ENCODE measurements at regions not wholly inside any gene's neighbourhood (a gene's known extent, or its start where the extent isn't known, plus 50 kb on each side); places are given as distances from the start of the nearest gene placed in this dataset.

- H3K27me3 ChIP-seq (ENCODE audit: insufficient read depth, low read length), result no peaks in the 10 kb centered on the region
- H3K4me2 ChIP-seq (ENCODE audit: low read length), result no peak overlapping the region
- no peak overlapping the region for H3K27ac ChIP-seq (ENCODE audit: low read depth, low read length, poor library complexity, severe bottlenecking)
- H3K4me3 ChIP-seq (ENCODE audit: low read depth, low read length, poor library complexity, severe bottlenecking), result no peak overlapping the region
- no peaks in the 10 kb centered on the region for H3K9me3 ChIP-seq (ENCODE audit: low read length)
- H3F3A ChIP-seq (ENCODE audit: insufficient read depth, low read length), result no peaks in the 10 kb centered on the region
- H3K4me1 ChIP-seq (ENCODE audit: insufficient read depth, low read length, severe bottlenecking), result no peaks in the 10 kb centered on the region
- TF ChIP-seq CTCF (IDR thresholded peaks at IDR 0.05; ENCODE audit: low read length) (peak; percentile 14; the same call in 1 of the 2 replicates), EZH2 (IDR thresholded peaks at IDR 0.05; ENCODE audit: borderline replicate concordance, low read length) (no peak)
- H3K79me2 ChIP-seq (ENCODE audit: insufficient read depth, low read length), result no peaks in the 10 kb centered on the region
- H3K36me3 ChIP-seq (ENCODE audit: insufficient read depth, low read length), result no peaks in the 10 kb centered on the region
- H3K9ac ChIP-seq (ENCODE audit: low read length), result no peak overlapping the region
- H4K20me1 ChIP-seq (ENCODE audit: insufficient read depth, low read length), result no peaks in the 10 kb centered on the region
- no peaks in the 10 kb centered on the region for H3K9me2 ChIP-seq (ENCODE audit: low read depth, low read length)
- no peak overlapping the region for H2AFZ ChIP-seq (ENCODE audit: low read length)
These were observed 321.6 kb upstream of the TENM4 start for GRCh38 chr11:79762279-79762921.

GRCh38 chr11:79758325-79758724 is 317.5 kb upstream of the TENM4 start:
- Histone ChIP-seq H3K27ac (ENCODE audit: low read depth, low read length, poor library complexity, severe bottlenecking) (no peak overlapping the region), H3K9me3 (ENCODE audit: low read length) (no peaks in the 10 kb centered on the region), H3K36me3 (ENCODE audit: insufficient read depth, low read length) (no peaks in the 10 kb centered on the region), H2AFZ (ENCODE audit: low read length) (no peak overlapping the region), H3K79me2 (ENCODE audit: insufficient read depth, low read length) (no peaks in the 10 kb centered on the region), H3K4me3 (ENCODE audit: low read depth, low read length, poor library complexity, severe bottlenecking) (no peak overlapping the region), H3K9ac (ENCODE audit: low read length) (no peak overlapping the region), H4K20me1 (ENCODE audit: insufficient read depth, low read length) (no peaks in the 10 kb centered on the region), H3F3A (ENCODE audit: insufficient read depth, low read length) (no peaks in the 10 kb centered on the region), H3K4me2 (ENCODE audit: low read length) (no peak overlapping the region), H3K27me3 (ENCODE audit: insufficient read depth, low read length) (no peaks in the 10 kb centered on the region), H3K4me1 (ENCODE audit: insufficient read depth, low read length, severe bottlenecking) (no peaks in the 10 kb centered on the region), H3K9me2 (ENCODE audit: low read depth, low read length) (no peaks in the 10 kb centered on the region)
- TF ChIP-seq EZH2 (IDR thresholded peaks at IDR 0.05; ENCODE audit: borderline replicate concordance, low read length), result no peak
- TF ChIP-seq CTCF (IDR thresholded peaks at IDR 0.05; ENCODE audit: low read length), result no peak

GRCh38 chr11:79747406-79747805 is 306.6 kb upstream of the TENM4 start:
- Histone ChIP-seq H3K27me3 (ENCODE audit: insufficient read depth, low read length) (no peaks in the 10 kb centered on the region), H3K27ac (ENCODE audit: low read depth, low read length, poor library complexity, severe bottlenecking) (no peak overlapping the region), H3K9me2 (ENCODE audit: low read depth, low read length) (no peaks in the 10 kb centered on the region), H4K20me1 (ENCODE audit: insufficient read depth, low read length) (no peaks in the 10 kb centered on the region), H3K4me1 (ENCODE audit: insufficient read depth, low read length, severe bottlenecking) (no peaks in the 10 kb centered on the region), H3F3A (ENCODE audit: insufficient read depth, low read length) (no peaks in the 10 kb centered on the region), H3K9ac (ENCODE audit: low read length) (no peak overlapping the region), H2AFZ (ENCODE audit: low read length) (no peak overlapping the region), H3K79me2 (ENCODE audit: insufficient read depth, low read length) (no peaks in the 10 kb centered on the region), H3K36me3 (ENCODE audit: insufficient read depth, low read length) (no peaks in the 10 kb centered on the region), H3K4me3 (ENCODE audit: low read depth, low read length, poor library complexity, severe bottlenecking) (no peak overlapping the region), H3K4me2 (ENCODE audit: low read length) (no peak overlapping the region), H3K9me3 (ENCODE audit: low read length) (no peaks in the 10 kb centered on the region)
- TF ChIP-seq EZH2 (IDR thresholded peaks at IDR 0.05; ENCODE audit: borderline replicate concordance, low read length) (no peak), CTCF (IDR thresholded peaks at IDR 0.05; ENCODE audit: low read length) (no peak)

Data from OCI-LY1 (cell line).